SK-N-DZ (cell line): ENCODE measurements at regions not wholly inside any gene's neighbourhood (a gene's known extent, or its start where the extent isn't known, plus 50 kb on each side); places are given as distances from the start of the nearest gene placed in this dataset.

Experiments
- DNase-seq: peaks from one replicate; pipeline ENCODE4 v3.0.0-alpha.2; 2015; ENCODE audit warnings: low spot score

GRCh38 chr9:87245271-87245670 lies 252.4 kb upstream of the DAPK1 start:
- DNase-seq = no peak

GRCh38 chr9:87247097-87247496 lies 250.6 kb upstream of the DAPK1 start:
- DNase-seq = no peak

- DNase-seq = no peak
Observed at GRCh38 chr9:87249029-87249428, 248.6 kb upstream of the DAPK1 start.

- no peak for DNase-seq
Observed at GRCh38 chr9:87250205-87250604, 247.5 kb upstream of the DAPK1 start.

GRCh38 chr9:87255431-87256155 lies 242.1 kb upstream of the DAPK1 start:
- no peak for DNase-seq

GRCh38 chr9:87256973-87257372 lies 240.7 kb upstream of the DAPK1 start:
- no peak for DNase-seq

GRCh38 chr9:87259543-87260518 lies 237.8 kb upstream of the DAPK1 start:
- DNase-seq = peak; percentile 3

GRCh38 chr9:87263291-87263690 lies 234.4 kb upstream of the DAPK1 start:
- DNase-seq = peak; percentile 2

GRCh38 chr9:87266697-87267096 lies 231.0 kb upstream of the DAPK1 start:
- no peak for DNase-seq

GRCh38 chr9:87267251-87268070 lies 230.2 kb upstream of the DAPK1 start:
- no peak for DNase-seq

GRCh38 chr9:87269296-87270176 lies 228.1 kb upstream of the DAPK1 start:
- no peak for DNase-seq

- no peak for DNase-seq
Observed at GRCh38 chr9:87270221-87270847, 227.3 kb upstream of the DAPK1 start.

GRCh38 chr9:87270848-87271234 lies 226.8 kb upstream of the DAPK1 start:
- no peak for DNase-seq

- no peak for DNase-seq
Observed at GRCh38 chr9:87271696-87272477, 225.8 kb upstream of the DAPK1 start.

- DNase-seq = no peak
Observed at GRCh38 chr9:87275047-87275725, 222.5 kb upstream of the DAPK1 start.

- DNase-seq = no peak
Observed at GRCh38 chr9:87276327-87276841, 221.3 kb upstream of the DAPK1 start.

GRCh38 chr9:87276851-87277261 lies 220.8 kb upstream of the DAPK1 start:
- no peak for DNase-seq

GRCh38 chr9:87277346-87277745 lies 220.3 kb upstream of the DAPK1 start:
- no peak for DNase-seq
